DND-41 (cell line): ENCODE measurements at regions not wholly inside any gene's neighbourhood (a gene's known extent, or its start where the extent isn't known, plus 50 kb on each side); places are given as distances from the start of the nearest gene placed in this dataset.

ENCODE experiments used
- ATAC-seq: fragments of 200-7000 bp; cut with Tn5 transposase; 3 replicates; pipeline ENCODE4 v1.9.1; 2021; ENCODE audit warnings: low read depth; ENCODE audit not compliant: insufficient read depth
- DNase-seq: peaks from one replicate; pipeline ENCODE4 v3.0.0-alpha.2; 2020
- H2AFZ ChIP-seq: 2 replicates; pipeline ENCODE4 v1.6.0; 2012; ENCODE audit warnings: low read depth, low read length
- H3K27ac ChIP-seq: 2 replicates; pipeline ENCODE4 v1.5.1; 2012; ENCODE audit warnings: low read length, inconsistent platforms
- H3K27me3 ChIP-seq: fragments of 200-600 bp; sonication (generic); 2 replicates; pipeline ENCODE4 v1.6.0; 2012; ENCODE audit warnings: low read length, mild to moderate bottlenecking, inconsistent platforms; ENCODE audit not compliant: insufficient read depth, poor library complexity
- H3K36me3 ChIP-seq: 2 replicates; pipeline ENCODE4 v1.5.1; 2012; ENCODE audit warnings: low read length, inconsistent platforms; ENCODE audit not compliant: insufficient read depth
- H3K4me1 ChIP-seq: 2 replicates; pipeline ENCODE4 v1.5.1; 2012; ENCODE audit warnings: mild to moderate bottlenecking, low read length; ENCODE audit not compliant: insufficient read depth
- H3K4me2 ChIP-seq: 2 replicates; pipeline ENCODE4 v1.6.0; 2012; ENCODE audit warnings: mild to moderate bottlenecking, moderate library complexity, low read length, inconsistent platforms; ENCODE audit not compliant: insufficient read depth
- H3K4me3 ChIP-seq, 2 experiments: fragments of 200-600 bp in 1 of 2; shearing (Covaris generic) in 1 of 2; 2 replicates each; pipeline ENCODE4 v1.5.1; 2012 to 2016; ENCODE audit warnings: inconsistent platforms in 2 of 2, low read length in 2 of 2, mild to moderate bottlenecking in 2 of 2, low read depth in 1 of 2, moderate library complexity in 1 of 2
- H3K79me2 ChIP-seq: 2 replicates; pipeline ENCODE4 v1.6.0; 2012; ENCODE audit warnings: low read length, inconsistent platforms; ENCODE audit not compliant: insufficient read depth
- H3K9ac ChIP-seq: 2 replicates; pipeline ENCODE4 v1.6.0; 2012; ENCODE audit warnings: low read depth, mild to moderate bottlenecking, inconsistent platforms, low read length, moderate library complexity
- H3K9me3 ChIP-seq: 2 replicates; pipeline ENCODE4 v1.5.1; 2012; ENCODE audit warnings: low read length, moderate library complexity, mild to moderate bottlenecking, inconsistent platforms; ENCODE audit not compliant: insufficient read depth, severe bottlenecking
- H4K20me1 ChIP-seq: 2 replicates; pipeline ENCODE4 v1.6.0; 2012; ENCODE audit warnings: low read length; ENCODE audit not compliant: insufficient read depth
- CTCF ChIP-seq: IDR thresholded peaks from 2 replicates; pipeline ENCODE4 v1.5.1; 2012; ENCODE audit warnings: borderline replicate concordance, low read length, moderate library complexity, mild to moderate bottlenecking; ENCODE audit not compliant: poor library complexity, severe bottlenecking; ENCODE audit errors: extremely low read depth
- EZH2 ChIP-seq: IDR thresholded peaks from 3 replicates; pipeline ENCODE4 v1.6.1; 2012; ENCODE audit warnings: borderline replicate concordance, low read depth, mild to moderate bottlenecking, moderate library complexity, low read length, inconsistent platforms; ENCODE audit not compliant: severe bottlenecking

GRCh38 chr19:31071136-31071855 lies 277.9 kb downstream of the TSHZ3 start:
- no peak overlapping the region for H2AFZ ChIP-seq
- H3K4me2 ChIP-seq = no peak overlapping the region
- no peak for TF ChIP-seq EZH2
- TF ChIP-seq CTCF = no peak
- no peak overlapping the region for H3K4me3 ChIP-seq
- no peak for DNase-seq
- H3K79me2 ChIP-seq = no peaks in the 10 kb centered on the region
- no peaks in the 10 kb centered on the region for H4K20me1 ChIP-seq
- H3K9me3 ChIP-seq = no peaks in the 10 kb centered on the region
- H3K4me1 ChIP-seq = no peaks in the 10 kb centered on the region
- H3K36me3 ChIP-seq = no peaks in the 10 kb centered on the region
- ATAC-seq = no peak
- H3K9ac ChIP-seq = no peak overlapping the region
- no peak overlapping the region for H3K27ac ChIP-seq
- peaks cover 23% of the 10 kb centered on the region for H3K27me3 ChIP-seq

DNA sequence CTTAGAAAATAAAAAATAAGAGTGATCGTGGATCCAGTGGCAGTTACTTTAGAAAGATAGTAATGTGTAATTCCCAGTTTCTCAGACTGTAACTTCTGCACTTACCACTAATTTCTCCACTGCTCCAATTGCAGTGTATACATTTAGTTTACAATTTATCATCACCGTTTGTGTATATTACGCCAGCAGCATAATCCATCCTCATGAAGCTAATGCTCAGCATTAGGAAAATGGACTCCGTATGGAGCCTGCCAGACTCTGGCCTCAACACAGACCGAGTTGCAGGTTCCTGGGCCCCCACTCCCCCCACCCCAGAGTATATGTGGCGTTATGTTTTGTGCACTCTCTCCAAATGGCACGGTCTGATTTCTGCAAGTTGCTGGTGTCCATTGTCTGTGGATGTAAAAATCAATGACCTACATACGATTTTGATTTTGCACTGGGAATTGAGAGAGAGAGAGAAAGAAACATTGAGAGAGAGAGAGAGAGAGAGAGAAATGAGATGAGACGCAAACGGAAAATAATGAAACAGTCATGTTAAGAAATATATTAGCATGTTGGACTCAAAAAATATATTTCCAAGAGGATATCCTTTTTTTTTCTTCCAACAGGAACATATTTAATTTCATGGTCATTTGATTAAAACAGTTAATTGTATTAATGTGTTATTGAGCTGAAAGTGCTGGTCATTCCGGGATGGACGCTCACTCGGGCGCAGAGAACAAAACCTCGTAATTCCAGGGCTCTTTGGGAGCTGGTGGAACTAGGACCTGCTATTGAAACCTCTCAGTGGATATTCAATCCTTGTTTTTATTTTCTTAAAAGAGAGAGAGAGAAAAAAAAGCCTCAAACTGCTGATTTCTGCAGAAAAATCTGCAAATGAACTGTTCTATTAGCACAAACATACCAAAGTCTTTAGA lies 278.8 kb downstream of the TSHZ3 start:
- no peak overlapping the region for H3K9ac ChIP-seq
- H3K27ac ChIP-seq = no peak overlapping the region
- no peak overlapping the region for H3K4me2 ChIP-seq
- H4K20me1 ChIP-seq = no peaks in the 10 kb centered on the region
- TF ChIP-seq EZH2 = no peak
- TF ChIP-seq CTCF = no peak
- peaks cover 20% of the 10 kb centered on the region for H3K27me3 ChIP-seq
- H3K36me3 ChIP-seq = no peaks in the 10 kb centered on the region
- no peak for DNase-seq
- no peaks in the 10 kb centered on the region for H3K9me3 ChIP-seq
- no peaks in the 10 kb centered on the region for H3K4me1 ChIP-seq
- no peak overlapping the region for H2AFZ ChIP-seq
- no peak overlapping the region for H3K4me3 ChIP-seq
- no peak for ATAC-seq
- no peaks in the 10 kb centered on the region for H3K79me2 ChIP-seq

GRCh38 chr19:31068268-31068667 lies 281.0 kb downstream of the TSHZ3 start:
- DNase-seq (no peak), ATAC-seq (no peak)
- TF ChIP-seq EZH2 (no peak), CTCF (no peak)
- Histone ChIP-seq H3K79me2 (no peaks in the 10 kb centered on the region), H3K4me1 (no peaks in the 10 kb centered on the region), H3K9ac (no peak overlapping the region), H4K20me1 (no peaks in the 10 kb centered on the region), H2AFZ (no peak overlapping the region), H3K27ac (no peak overlapping the region), H3K4me3 (no peak overlapping the region), H3K4me2 (no peak overlapping the region), H3K36me3 (no peaks in the 10 kb centered on the region), H3K9me3 (no peaks in the 10 kb centered on the region), H3K27me3 (peaks cover 7% of the 10 kb centered on the region)
